ENCODE measurements at regions not wholly inside any gene's neighbourhood (a gene's known extent, or its start where the extent isn't known, plus 50 kb on each side); places are given as distances from the start of the nearest gene placed in this dataset.

DNA sequence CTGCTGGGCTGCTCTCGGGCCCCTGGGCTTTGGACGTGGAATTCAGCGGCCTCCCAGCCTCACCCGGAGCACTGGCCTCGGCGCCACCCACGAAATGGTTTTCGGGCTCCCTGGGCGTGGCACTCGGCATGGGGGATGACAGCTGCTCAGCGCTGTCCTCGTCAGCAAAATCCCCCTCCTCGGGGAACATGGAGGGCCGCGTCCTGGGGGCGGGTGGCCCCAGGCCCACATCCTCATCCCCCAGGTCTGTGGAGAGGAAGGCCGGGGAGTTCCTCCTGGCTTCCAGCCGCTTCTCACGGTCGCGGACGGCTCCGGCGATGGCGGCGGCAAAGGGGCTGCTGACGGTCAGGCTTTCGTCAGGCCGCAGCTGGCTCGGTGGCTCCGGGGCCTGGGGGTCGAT, 88.4 kb downstream of the CTTN start:
- Mint-ChIP-seq H3K36me3 (ENCODE audit: low read depth) (peaks cover 6% of the 10 kb centered on the region), H3K27ac (no peak overlapping the region), H3K4me3 (no peak overlapping the region), H3K4me1 (peaks cover 21% of the 10 kb centered on the region), H3K27me3 (ENCODE audit: low read depth) (peaks cover 4% of the 10 kb centered on the region), H3K9me3 (peaks cover 5% of the 10 kb centered on the region)
- TF ChIP-seq, protein P1, sequence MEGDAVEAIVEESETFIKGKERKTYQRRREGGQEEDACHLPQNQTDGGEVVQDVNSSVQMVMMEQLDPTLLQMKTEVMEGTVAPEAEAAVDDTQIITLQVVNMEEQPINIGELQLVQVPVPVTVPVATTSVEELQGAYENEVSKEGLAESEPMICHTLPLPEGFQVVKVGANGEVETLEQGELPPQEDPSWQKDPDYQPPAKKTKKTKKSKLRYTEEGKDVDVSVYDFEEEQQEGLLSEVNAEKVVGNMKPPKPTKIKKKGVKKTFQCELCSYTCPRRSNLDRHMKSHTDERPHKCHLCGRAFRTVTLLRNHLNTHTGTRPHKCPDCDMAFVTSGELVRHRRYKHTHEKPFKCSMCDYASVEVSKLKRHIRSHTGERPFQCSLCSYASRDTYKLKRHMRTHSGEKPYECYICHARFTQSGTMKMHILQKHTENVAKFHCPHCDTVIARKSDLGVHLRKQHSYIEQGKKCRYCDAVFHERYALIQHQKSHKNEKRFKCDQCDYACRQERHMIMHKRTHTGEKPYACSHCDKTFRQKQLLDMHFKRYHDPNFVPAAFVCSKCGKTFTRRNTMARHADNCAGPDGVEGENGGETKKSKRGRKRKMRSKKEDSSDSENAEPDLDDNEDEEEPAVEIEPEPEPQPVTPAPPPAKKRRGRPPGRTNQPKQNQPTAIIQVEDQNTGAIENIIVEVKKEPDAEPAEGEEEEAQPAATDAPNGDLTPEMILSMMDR (IDR thresholded peaks at IDR 0.05; ENCODE audit: unreplicated experiment in 3 of 3) = no peak

DNA sequence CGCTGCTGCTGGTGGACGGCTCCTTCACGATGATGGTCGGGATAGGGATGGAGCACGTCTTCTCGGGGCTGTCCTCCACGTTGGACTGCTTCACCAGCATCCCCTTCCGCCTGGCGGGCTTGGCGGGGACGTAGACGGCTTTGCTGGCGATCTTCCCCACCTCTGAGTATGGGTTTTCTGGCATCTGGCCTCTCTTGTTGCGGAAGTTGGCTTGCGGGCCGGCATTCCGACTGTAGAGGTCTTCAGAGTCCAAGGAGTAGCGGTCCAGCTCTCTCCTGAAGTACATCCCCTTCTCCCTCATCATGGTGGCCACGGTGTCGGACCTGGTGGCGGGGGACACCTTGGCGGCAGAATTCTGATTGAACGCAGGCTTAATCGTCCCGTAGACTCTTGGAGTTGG, 88.8 kb downstream of the CTTN start:
- H3K27me3 Mint-ChIP-seq (ENCODE audit: low read depth) = peaks cover 4% of the 10 kb centered on the region
- H3K4me3 Mint-ChIP-seq = no peak overlapping the region
- H3K27ac Mint-ChIP-seq = no peak overlapping the region
- peaks cover 6% of the 10 kb centered on the region for H3K36me3 Mint-ChIP-seq (ENCODE audit: low read depth)
- TF ChIP-seq, protein P1 (IDR thresholded peaks at IDR 0.05; ENCODE audit: unreplicated experiment in 3 of 3) = no peak
- H3K4me1 Mint-ChIP-seq = peaks cover 17% of the 10 kb centered on the region
- H3K9me3 Mint-ChIP-seq = peaks cover 5% of the 10 kb centered on the region

DNA sequence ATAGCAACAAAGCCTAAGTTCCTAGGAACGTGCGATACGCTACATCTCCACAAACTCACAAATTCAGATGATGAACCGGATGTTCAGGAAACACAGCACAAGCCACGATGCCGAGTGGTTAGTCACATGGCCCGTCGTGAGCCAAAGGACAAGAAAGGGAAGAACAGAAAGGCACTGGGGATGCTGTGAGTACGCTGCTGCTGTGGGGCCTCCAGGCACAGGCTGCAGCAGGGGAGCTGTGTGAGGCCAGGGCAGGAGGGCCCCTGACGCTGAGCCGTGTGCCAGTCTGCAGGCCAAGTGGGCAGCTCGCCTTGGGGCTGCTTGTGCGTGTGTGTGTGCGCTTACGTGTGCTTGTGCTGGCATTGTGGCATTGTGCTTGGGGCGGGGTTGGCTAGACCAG, 89.4 kb downstream of the CTTN start:
- Mint-ChIP-seq H3K4me1 (peaks cover 11% of the 10 kb centered on the region), H3K9me3 (peaks cover 5% of the 10 kb centered on the region), H3K27ac (no peak overlapping the region), H3K27me3 (ENCODE audit: low read depth) (peaks cover 4% of the 10 kb centered on the region), H3K4me3 (no peak overlapping the region), H3K36me3 (ENCODE audit: low read depth) (peaks cover 6% of the 10 kb centered on the region)
- TF ChIP-seq, protein P1 (IDR thresholded peaks at IDR 0.05; ENCODE audit: unreplicated experiment in 3 of 3) = no peak

DNA sequence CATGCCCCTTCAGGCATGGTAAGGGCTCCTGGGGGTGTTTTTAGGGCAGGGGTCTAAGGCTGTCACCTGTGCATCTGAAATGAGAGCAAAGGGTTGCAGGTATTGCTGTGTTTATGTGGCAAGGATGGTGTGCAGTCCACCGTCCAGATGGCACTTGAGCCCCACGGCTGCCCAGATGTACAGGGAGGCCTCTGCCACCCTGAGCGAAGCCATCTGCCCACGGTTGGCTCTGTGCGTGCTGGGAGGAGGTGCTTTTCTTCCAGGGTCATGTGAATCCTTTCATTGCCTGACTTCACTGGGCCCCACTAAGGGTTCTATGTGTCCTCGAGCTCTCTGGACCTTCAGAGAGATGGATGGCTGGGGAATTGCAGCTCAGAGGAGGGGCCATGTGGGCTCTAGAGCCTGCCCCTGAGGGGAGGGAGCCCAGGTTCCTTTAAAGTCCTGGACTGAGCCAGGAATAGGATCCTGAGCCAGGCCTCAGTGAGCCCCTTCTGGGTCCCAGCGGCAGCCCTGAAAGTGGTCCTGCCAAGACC, 89.9 kb downstream of the CTTN start:
- Mint-ChIP-seq H3K36me3 (ENCODE audit: low read depth) (peaks cover 6% of the 10 kb centered on the region), H3K27ac (no peak overlapping the region), H3K4me3 (no peak overlapping the region), H3K27me3 (ENCODE audit: low read depth) (peaks cover 4% of the 10 kb centered on the region), H3K4me1 (peaks cover 6% of the 10 kb centered on the region), H3K9me3 (peaks cover 5% of the 10 kb centered on the region)
- TF ChIP-seq, protein P1 (IDR thresholded peaks at IDR 0.05; ENCODE audit: unreplicated experiment in 3 of 3) = no peak

DNA sequence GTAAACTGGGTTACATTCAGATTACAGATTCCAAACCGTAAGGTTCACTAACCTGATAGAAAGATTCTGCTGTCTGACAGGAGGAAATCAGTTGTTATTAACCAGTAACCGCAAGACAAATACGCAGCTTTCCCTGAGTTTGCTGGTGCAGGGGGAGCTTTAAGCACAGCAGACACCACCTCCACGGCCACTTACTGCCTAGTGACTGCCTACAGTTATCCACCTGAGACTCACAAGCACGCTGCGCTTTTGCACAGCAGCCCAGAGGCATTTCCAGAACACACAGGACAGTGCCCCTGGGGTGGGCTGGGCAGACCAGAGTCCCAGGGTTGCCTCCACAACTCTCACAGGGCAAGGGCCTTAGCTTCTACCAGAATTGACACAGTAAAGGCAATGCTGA, 90.9 kb downstream of the CTTN start:
- Mint-ChIP-seq H3K27ac (no peak overlapping the region), H3K9me3 (peaks cover 5% of the 10 kb centered on the region), H3K4me3 (no peak overlapping the region), H3K27me3 (ENCODE audit: low read depth) (peaks cover 4% of the 10 kb centered on the region), H3K36me3 (ENCODE audit: low read depth) (peaks cover 6% of the 10 kb centered on the region), H3K4me1 (peaks cover 2% of the 10 kb centered on the region)
- TF ChIP-seq, protein P1 (IDR thresholded peaks at IDR 0.05; ENCODE audit: unreplicated experiment in 3 of 3) = no peak

DNA sequence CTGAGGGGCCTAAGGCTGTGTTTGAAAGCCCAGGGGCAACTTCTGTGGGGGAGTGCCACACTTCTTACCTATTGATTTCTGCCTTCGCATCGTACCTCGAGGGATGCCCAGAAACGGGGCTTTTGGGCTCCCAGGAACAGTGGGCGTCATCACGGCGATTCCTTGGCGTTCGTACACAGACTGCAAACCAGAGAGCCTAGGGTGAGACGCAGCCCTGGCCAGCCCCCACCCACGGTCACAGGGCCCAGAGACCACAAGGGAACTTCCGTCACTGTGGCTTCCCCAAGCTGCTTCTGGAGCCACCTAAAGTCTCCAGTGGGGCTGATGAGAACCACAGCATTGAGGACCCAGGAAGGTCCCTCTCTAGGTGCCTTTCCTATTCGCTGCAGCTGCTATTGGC, 91.9 kb downstream of the CTTN start:
- Mint-ChIP-seq H3K36me3 (ENCODE audit: low read depth) (peaks cover 6% of the 10 kb centered on the region), H3K4me3 (no peak overlapping the region), H3K27me3 (ENCODE audit: low read depth) (peaks cover 4% of the 10 kb centered on the region), H3K9me3 (peaks cover 5% of the 10 kb centered on the region), H3K27ac (no peak overlapping the region), H3K4me1 (no peaks in the 10 kb centered on the region)
- TF ChIP-seq, protein P1 (IDR thresholded peaks at IDR 0.05; ENCODE audit: unreplicated experiment in 3 of 3) = no peak

Data from nephron (organoid).